IPS DF 4.7 (cell line): ENCODE measurements at regions not wholly inside any gene's neighbourhood (a gene's known extent, or its start where the extent isn't known, plus 50 kb on each side); places are given as distances from the start of the nearest gene placed in this dataset.
A peak's percentile ranks its signal among the peaks of the same experiment; 100 is the strongest.

Experiments
- DNase-seq: peaks from one replicate; pipeline ENCODE4 v3.0.0-alpha.2; 2013; ENCODE audit warnings: low spot score; ENCODE audit errors: extremely low read depth

DNA sequence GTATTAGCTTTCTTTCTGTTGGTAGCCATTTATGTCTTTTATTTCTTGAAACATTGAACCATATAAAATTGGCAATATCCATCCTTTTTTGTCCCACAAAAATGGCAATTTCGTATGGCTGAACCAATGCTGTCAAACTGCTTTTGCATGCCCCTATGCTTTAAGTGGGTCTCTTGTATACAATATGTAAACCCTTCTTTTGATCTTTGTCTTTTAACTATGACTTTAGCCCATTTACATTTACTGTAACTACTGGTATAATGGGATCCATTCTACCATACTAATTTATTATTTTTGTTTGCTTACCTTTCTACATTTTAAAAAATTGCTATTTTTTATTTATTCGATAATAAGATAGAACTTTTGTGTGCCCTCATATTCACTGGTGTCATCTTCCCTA, 93.4 kb downstream of the TENT4A start:
- DNase-seq, result no peak

DNA sequence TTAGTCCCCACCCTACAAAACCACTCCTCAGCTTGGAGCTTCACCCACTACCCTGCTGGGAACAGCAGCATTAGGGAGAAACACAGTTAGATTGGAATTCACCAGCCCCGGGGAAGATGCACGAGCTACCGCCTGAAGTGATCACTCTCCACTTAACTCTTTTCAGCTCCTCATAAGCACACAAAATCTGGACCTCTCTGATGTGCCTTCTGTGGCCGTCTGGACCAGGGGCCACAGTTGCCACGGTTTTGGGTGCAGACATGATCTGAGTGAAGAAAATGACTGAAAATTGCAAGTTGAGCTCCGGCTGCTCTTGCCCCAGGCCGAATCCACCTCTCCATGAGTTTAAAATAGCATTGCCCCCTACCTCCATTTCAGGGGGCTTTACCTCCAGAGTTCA, 95.2 kb downstream of the TENT4A start:
- no peak for DNase-seq

- DNase-seq, result no peak
These were observed 97.6 kb downstream of the TENT4A start for GRCh38 chr5:6810641-6811405.

- DNase-seq, result no peak
These were observed 98.9 kb downstream of the TENT4A start for GRCh38 chr5:6812091-6812490.

GRCh38 chr5:6812800-6813731, 99.8 kb downstream of the TENT4A start:
- DNase-seq, result no peak

- no peak for DNase-seq
These were observed 101.6 kb downstream of the TENT4A start for GRCh38 chr5:6814816-6815215.

GRCh38 chr5:6818594-6819511, 105.6 kb downstream of the TENT4A start:
- no peak for DNase-seq

DNA sequence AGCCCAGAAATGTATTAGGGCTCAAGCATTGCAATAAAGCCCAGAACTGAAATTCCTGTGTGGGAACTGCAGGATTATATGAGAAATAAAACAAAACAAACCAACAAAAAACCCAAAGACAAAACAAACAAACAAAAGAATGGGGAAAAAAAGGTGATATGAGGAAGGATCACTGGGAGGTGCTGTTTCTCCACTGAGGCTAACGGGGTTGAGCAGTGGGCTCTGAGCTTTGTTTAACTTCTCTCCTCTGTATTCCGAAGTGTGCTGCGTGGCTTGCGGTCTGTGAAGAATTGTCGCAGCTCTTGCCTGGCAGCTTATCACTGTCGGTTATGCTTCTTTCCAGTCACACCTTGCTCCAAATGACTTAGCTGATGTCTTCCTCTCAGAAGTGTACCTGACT, 106.3 kb downstream of the TENT4A start:
- DNase-seq, result peak; percentile 38

- DNase-seq, result peak; percentile 56
These were observed 107.7 kb downstream of the TENT4A start for GRCh38 chr5:6820851-6821479.

- no peak for DNase-seq
These were observed 108.8 kb downstream of the TENT4A start for GRCh38 chr5:6822068-6822467.

DNA sequence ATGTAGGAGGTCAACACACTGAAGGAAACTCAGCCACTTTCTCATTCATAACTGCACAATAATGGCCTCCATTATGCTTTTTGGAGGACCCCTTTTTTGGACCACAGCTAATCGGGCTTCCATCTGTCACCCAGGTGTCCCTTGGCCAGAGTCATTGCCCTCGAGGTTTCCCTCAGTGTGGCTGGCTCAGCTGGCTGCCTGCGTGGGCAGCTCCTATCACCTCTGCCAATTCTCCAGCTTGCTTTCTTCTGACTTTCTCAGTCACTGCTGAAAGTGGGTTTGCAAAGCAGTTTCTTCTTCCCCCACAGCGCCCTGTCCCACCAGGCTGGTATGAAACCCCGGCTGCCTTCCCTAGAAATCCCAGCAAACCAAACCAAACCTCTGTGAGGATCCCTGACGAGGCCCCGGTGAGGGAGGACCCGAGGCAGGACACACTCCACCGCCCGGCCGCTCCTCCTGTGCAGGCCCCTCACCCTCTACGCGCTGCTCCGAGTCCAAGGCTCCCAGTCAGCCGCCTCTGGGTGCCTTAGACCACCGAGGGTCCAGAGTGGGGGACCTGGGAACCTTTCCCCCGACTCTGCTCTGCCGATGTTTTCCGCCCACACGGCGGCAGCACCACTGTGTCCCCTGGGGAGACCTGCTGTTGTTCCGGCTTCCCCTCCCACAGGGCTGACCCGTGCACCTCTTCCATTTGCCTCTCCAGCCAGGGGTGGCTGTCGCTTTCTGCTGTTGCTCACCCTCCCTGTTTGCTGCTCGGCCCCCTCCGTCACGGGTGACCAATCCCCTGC, 109.5 kb downstream of the TENT4A start:
- DNase-seq, result no peak

GRCh38 chr5:6823996-6824395, 110.8 kb downstream of the TENT4A start:
- no peak for DNase-seq

DNA sequence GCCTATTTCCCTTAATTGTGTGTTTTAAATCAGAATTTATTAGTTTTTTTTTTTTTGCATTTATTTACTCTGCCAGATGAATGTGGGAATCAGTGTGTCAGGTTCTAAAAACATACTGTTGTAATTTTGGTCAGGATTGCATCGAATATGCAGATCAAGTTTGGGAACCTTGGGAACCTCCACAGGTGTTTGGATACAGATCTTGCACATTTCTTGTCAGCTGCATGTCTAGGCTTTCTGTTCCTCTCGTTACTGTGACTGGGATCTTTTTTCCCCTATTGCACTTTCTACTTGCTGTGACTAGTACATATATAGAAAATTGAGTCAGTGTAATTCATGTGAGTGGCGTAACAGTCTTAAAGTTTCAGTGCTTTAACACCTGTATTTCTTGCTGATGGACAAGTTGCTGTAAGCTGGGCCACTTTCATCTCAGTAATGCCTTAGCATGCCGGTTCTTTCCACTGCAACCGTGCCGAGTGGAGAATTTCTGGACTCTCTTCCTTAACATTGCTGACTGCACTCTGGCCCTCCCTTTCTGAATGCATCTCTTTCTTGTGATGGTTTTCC, 112.5 kb downstream of the TENT4A start:
- no peak for DNase-seq

DNA sequence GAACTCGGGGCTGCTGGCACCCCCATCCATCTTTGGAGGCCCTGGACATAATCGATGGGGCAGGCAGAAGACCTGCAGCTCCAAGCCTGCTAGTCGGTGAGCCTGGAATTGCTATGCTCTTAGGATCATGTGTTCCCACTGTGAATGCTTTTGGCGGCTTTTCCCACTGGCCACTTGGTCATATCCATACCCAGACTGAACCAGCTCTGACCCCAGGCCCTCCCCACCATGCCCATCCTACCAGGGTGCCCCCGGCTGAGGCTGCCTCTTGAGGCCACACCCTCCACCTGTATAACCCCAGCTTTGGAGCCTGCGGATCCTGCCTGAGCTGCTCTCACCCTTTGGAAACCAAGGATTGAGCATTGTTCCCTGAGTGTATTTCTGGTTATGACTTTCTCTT, 113.5 kb downstream of the TENT4A start:
- no peak for DNase-seq

DNA sequence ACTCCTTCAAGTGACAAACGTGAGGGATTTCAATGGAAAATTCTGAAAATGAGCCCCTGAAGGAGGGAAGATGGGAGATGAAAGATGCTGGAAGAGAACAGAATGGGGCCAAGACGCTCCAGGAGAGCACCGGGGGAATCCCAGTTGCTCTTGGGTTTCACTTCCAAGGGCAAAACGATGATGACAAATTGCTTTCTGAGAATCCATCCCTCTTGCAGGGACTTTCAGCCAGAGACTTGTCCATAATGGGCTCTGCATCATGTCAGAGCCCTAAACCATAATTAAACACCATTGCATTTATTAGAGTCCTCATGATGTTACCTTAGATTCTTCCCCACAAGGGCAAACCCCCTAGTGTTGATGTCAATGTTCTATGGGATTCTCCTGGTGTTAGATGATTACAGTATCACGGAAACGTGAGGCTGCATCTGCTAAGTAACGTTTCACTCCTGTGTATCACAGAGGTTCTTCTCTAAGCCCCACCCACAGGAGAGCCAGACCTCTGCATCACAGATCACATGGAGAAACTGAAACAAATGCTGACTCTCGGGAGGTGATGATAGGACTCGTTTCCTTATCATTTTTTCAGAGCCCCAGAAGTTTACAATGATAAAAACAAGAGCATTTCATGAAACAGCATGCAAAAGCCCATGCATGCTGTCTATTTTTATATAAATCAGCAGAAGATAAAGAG, 114.4 kb downstream of the TENT4A start:
- DNase-seq, result no peak

DNA sequence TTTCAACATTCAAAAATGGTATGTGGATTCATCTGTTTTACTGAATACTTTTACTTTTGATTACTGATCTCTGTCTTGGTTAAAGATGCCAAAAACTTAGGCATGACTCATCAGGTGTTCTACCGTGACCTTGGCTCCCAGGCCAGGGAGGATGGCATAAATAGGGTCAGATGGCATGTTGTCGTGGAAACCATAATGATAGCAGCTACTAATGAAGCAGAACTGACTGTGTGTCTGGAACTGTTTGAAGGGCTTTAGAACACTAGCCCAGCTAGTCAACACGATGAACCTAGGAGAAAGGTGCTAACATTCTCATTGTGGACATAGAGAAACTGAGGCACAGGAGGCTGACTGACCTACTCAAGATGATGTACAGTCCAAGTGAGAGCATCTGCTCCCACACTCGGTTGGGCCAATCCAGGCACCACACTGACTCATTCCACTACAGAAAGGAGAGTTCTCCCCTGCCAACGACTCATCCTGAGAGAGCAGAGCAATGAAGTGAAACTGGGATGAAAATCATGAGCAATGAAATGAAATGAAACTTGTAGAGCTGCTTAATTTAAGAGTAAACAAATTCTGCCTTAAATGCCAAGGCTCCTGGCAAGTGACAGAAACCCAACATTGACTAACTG, 116.0 kb downstream of the TENT4A start:
- DNase-seq, result no peak

DNA sequence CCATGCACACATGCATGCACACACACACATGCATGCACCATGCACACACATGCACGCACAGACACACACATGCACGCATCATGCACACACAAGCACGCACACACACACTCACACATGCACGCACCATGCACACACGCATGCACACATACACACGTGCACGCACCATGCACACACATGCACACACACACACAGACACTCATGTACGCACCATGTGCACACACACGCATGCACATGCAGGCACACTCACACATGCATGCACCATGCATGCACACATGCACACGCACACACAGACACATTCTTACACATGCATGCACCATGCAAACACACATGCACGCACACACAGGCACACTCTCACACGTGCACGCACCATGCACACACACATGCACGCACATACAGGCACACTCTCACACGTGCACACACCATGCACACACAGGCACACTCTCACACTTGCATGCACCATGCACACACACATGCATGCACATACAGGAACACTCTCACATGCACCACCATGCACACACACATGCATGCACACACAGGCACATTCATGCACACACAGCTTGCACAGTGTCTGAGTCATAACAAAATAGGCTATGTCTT, 117.5 kb downstream of the TENT4A start:
- DNase-seq, result no peak
